Erythroblast (primary cell): ENCODE measurements at regions not wholly inside any gene's neighbourhood (a gene's known extent, or its start where the extent isn't known, plus 50 kb on each side); places are given as distances from the start of the nearest gene placed in this dataset.
"Not testable (repeated sequence)": the region's sequence is repeated elsewhere in the genome, so short reads cannot be mapped to it uniquely, and the experiment has no call there.

ENCODE experiments used
- DNase-seq, 2 experiments: peaks; one replicate each; lab custom pipeline; 2025; lab: John Stamatoyannopoulos, UW
- GATA1 ChIP-seq: IDR thresholded peaks from 2 replicates; pipeline ENCODE4 v1.6.1; 2011; ENCODE audit warnings: low read depth, mild to moderate bottlenecking, control low read depth, low read length, moderate library complexity
- POLR2A ChIP-seq: IDR thresholded peaks from 2 replicates; pipeline ENCODE4 v1.6.1; 2011; ENCODE audit warnings: mild to moderate bottlenecking, low read length

- DNase-seq: no peak
- TF ChIP-seq POLR2A (no peak), GATA1 (no peak)
These were observed 211.8 kb downstream of the SMAD2 start for GRCh38 chr18:47718646-47719045.

GRCh38 chr18:47717257-47717656 lies 213.2 kb downstream of the SMAD2 start:
- TF ChIP-seq POLR2A (no peak), GATA1 (no peak)
- DNase-seq: no peak

GRCh38 chr18:47716632-47717185 lies 213.8 kb downstream of the SMAD2 start:
- no peak for TF ChIP-seq POLR2A
- no peak for DNase-seq

- no peak for DNase-seq
- TF ChIP-seq POLR2A: no peak
- TF ChIP-seq GATA1: no peak
These were observed 220.0 kb downstream of the SMAD2 start for GRCh38 chr18:47710451-47710850.

GRCh38 chr18:47709556-47709955 lies 220.9 kb downstream of the SMAD2 start:
- DNase-seq: no peak
- TF ChIP-seq POLR2A: no peak
- TF ChIP-seq GATA1: no peak

GRCh38 chr18:47708206-47708605 lies 222.3 kb downstream of the SMAD2 start:
- TF ChIP-seq POLR2A (no peak), GATA1 (no peak)
- no peak for DNase-seq

- no peak for DNase-seq
- TF ChIP-seq POLR2A (no peak), GATA1 (no peak)
These were observed 229.3 kb downstream of the SMAD2 start for GRCh38 chr18:47701134-47701533.

- DNase-seq: no peak
- TF ChIP-seq GATA1: no peak
- TF ChIP-seq POLR2A: no peak
These were observed 233.6 kb downstream of the SMAD2 start for GRCh38 chr18:47696870-47697269.

- no peak for TF ChIP-seq GATA1
- no peak for TF ChIP-seq POLR2A
These were observed 238.8 kb downstream of the SMAD2 start for GRCh38 chr18:47691611-47692010.

GRCh38 chr18:47690778-47691177 lies 239.7 kb downstream of the SMAD2 start:
- not testable (repeated sequence) for DNase-seq

More at GRCh38 chr18:47691611-47692010, 238.8 kb downstream of the SMAD2 start:
- DNase-seq: no peak

- TF ChIP-seq GATA1 (no peak), POLR2A (no peak)
These were observed 241.1 kb downstream of the SMAD2 start for GRCh38 chr18:47689371-47689770.

GRCh38 chr18:47686806-47687205 lies 243.7 kb downstream of the SMAD2 start:
- no peak for TF ChIP-seq POLR2A

More at GRCh38 chr18:47689371-47689770, 241.1 kb downstream of the SMAD2 start:
- DNase-seq: no peak

GRCh38 chr18:47683774-47684173 lies 246.7 kb downstream of the SMAD2 start:
- DNase-seq: no peak
- TF ChIP-seq POLR2A: no peak
- TF ChIP-seq GATA1: no peak

More at GRCh38 chr18:47686806-47687205, 243.7 kb downstream of the SMAD2 start:
- DNase-seq: no peak

- no peak for DNase-seq
- no peak for TF ChIP-seq GATA1
- no peak for TF ChIP-seq POLR2A
These were observed 247.6 kb downstream of the SMAD2 start for GRCh38 chr18:47682876-47683275.

- DNase-seq: no peak
- TF ChIP-seq POLR2A: no peak
- TF ChIP-seq GATA1: no peak
These were observed 250.0 kb downstream of the SMAD2 start for GRCh38 chr18:47680488-47680887.
